Uterus (tissue), 2 donors: ENCODE measurements at regions not wholly inside any gene's neighbourhood (a gene's known extent, or its start where the extent isn't known, plus 50 kb on each side); places are given as distances from the start of the nearest gene placed in this dataset.

Experiments used
- POLR2A ChIP-seq, 2 donors: fragments of 450-650 bp; IDR thresholded peaks; one replicate each; pipeline ENCODE4 v1.6.1; 2016; ENCODE audit warnings: antibody characterized with exemption in 2 of 2, mild to moderate bottlenecking in 1 of 2, moderate library complexity in 1 of 2
- TF ChIP-seq, protein P1 (sequence below), 4 experiments: fragments of 200-600 bp in 2 of 4; fragments of 450-650 bp in 2 of 4; sonication (generic) in 2 of 4; IDR thresholded peaks; one replicate each; pipeline ENCODE4 v1.5.1; 2016 to 2019; ENCODE audit warnings: antibody characterized with exemption in 4 of 4, mild to moderate bottlenecking in 2 of 4, moderate library complexity in 1 of 4

DNA sequence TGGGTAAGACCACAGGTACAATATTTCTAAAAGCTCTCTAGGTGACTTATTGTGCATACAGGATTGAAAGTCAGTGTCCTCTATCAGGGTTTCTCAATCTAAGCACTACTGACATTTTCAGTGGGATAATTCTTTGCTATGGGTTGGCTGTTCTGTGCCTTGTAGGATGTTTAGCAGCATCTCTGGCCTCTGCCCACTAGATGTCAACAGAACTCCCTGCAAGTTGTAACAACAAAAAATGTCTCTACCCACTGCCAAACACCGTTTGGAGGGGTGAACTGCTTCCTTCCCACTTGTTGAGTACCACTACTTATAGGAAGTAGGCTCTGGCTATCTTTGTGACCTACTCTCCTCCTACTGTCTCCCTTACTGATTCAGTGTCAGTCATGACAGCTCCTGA, 90.1 kb upstream of the ZRANB2 start:
- TF ChIP-seq, protein P1, sequence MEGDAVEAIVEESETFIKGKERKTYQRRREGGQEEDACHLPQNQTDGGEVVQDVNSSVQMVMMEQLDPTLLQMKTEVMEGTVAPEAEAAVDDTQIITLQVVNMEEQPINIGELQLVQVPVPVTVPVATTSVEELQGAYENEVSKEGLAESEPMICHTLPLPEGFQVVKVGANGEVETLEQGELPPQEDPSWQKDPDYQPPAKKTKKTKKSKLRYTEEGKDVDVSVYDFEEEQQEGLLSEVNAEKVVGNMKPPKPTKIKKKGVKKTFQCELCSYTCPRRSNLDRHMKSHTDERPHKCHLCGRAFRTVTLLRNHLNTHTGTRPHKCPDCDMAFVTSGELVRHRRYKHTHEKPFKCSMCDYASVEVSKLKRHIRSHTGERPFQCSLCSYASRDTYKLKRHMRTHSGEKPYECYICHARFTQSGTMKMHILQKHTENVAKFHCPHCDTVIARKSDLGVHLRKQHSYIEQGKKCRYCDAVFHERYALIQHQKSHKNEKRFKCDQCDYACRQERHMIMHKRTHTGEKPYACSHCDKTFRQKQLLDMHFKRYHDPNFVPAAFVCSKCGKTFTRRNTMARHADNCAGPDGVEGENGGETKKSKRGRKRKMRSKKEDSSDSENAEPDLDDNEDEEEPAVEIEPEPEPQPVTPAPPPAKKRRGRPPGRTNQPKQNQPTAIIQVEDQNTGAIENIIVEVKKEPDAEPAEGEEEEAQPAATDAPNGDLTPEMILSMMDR (IDR thresholded peaks at IDR 0.05): no peak
- no peak for TF ChIP-seq POLR2A (IDR thresholded peaks at IDR 0.05)
